NB4 (cell line): ENCODE measurements at regions not wholly inside any gene's neighbourhood (a gene's known extent, or its start where the extent isn't known, plus 50 kb on each side); places are given as distances from the start of the nearest gene placed in this dataset.

Experiments used
- POLR2A ChIP-seq: IDR thresholded peaks from 2 replicates; pipeline ENCODE4 v1.6.1; 2011; ENCODE audit warnings: mild to moderate bottlenecking; ENCODE audit not compliant: insufficient read length; ENCODE audit errors: extremely low read depth
- TF ChIP-seq, protein P1 (sequence below): IDR thresholded peaks from one replicate; pipeline ENCODE4 v1.5.1; 2012; ENCODE audit warnings: low read depth, low read length

DNA sequence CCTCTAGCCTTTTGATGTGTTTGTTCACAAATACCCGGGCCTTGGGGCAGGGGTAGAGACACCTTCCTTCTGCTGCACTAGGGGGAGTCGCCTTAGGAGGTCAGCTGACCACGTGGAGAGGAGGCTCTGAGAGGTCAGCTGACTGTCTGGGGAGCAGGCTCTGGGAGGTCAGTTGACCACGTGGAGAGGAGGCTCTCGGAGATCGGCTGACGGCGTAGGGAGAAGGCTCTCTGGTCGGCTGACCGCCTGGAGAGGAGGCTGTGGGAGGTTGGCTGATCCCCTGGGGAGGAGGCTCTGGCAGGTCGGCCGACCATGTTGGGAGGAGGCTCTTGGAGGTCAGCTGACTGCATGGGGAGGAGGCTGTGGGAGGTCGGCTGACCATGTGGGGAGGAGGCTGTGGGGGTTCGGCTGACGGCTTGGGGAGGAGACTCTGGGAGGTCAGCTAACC is 59.6 kb upstream of the LYZL1 start:
- TF ChIP-seq, protein P1, sequence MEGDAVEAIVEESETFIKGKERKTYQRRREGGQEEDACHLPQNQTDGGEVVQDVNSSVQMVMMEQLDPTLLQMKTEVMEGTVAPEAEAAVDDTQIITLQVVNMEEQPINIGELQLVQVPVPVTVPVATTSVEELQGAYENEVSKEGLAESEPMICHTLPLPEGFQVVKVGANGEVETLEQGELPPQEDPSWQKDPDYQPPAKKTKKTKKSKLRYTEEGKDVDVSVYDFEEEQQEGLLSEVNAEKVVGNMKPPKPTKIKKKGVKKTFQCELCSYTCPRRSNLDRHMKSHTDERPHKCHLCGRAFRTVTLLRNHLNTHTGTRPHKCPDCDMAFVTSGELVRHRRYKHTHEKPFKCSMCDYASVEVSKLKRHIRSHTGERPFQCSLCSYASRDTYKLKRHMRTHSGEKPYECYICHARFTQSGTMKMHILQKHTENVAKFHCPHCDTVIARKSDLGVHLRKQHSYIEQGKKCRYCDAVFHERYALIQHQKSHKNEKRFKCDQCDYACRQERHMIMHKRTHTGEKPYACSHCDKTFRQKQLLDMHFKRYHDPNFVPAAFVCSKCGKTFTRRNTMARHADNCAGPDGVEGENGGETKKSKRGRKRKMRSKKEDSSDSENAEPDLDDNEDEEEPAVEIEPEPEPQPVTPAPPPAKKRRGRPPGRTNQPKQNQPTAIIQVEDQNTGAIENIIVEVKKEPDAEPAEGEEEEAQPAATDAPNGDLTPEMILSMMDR = no peak
- TF ChIP-seq POLR2A = no peak
